IPS DF 19.7 (cell line): ENCODE measurements at regions not wholly inside any gene's neighbourhood (a gene's known extent, or its start where the extent isn't known, plus 50 kb on each side); places are given as distances from the start of the nearest gene placed in this dataset.

Experiments used
- DNase-seq: peaks from one replicate; pipeline ENCODE4 v3.0.0-alpha.2; 2013; ENCODE audit warnings: low read depth, low spot score

GRCh38 chr12:90042920-90043641, 334.4 kb upstream of the ATP2B1 start:
- DNase-seq: no peak

GRCh38 chr12:90038289-90038688, 329.7 kb upstream of the ATP2B1 start:
- no peak for DNase-seq

GRCh38 chr12:90037740-90038139, 329.1 kb upstream of the ATP2B1 start:
- DNase-seq: no peak

- no peak for DNase-seq
Measured at GRCh38 chr12:90036637-90037036, 328.0 kb upstream of the ATP2B1 start.

- DNase-seq: no peak
Measured at GRCh38 chr12:90030726-90031125, 322.1 kb upstream of the ATP2B1 start.

GRCh38 chr12:90029317-90029716, 320.7 kb upstream of the ATP2B1 start:
- no peak for DNase-seq

- DNase-seq: no peak
Measured at GRCh38 chr12:90028635-90029051, 320.0 kb upstream of the ATP2B1 start.

- no peak for DNase-seq
Measured at GRCh38 chr12:90027889-90028634, 319.4 kb upstream of the ATP2B1 start.

GRCh38 chr12:90027041-90027440, 318.4 kb upstream of the ATP2B1 start:
- DNase-seq: no peak

- no peak for DNase-seq
Measured at GRCh38 chr12:90026516-90026915, 317.9 kb upstream of the ATP2B1 start.

- DNase-seq: no peak
Measured at GRCh38 chr12:90024262-90024661, 315.6 kb upstream of the ATP2B1 start.

- no peak for DNase-seq
Measured at GRCh38 chr12:90023207-90023900, 314.7 kb upstream of the ATP2B1 start.

- no peak for DNase-seq
Measured at GRCh38 chr12:90021795-90022440, 313.3 kb upstream of the ATP2B1 start.

- no peak for DNase-seq
Measured at GRCh38 chr12:90020881-90021280, 312.2 kb upstream of the ATP2B1 start.

- DNase-seq: no peak
Measured at GRCh38 chr12:90020436-90020835, 311.8 kb upstream of the ATP2B1 start.

GRCh38 chr12:90020014-90020413, 311.4 kb upstream of the ATP2B1 start:
- DNase-seq: no peak

- DNase-seq: no peak
Measured at GRCh38 chr12:90017316-90017715, 308.7 kb upstream of the ATP2B1 start.

- no peak for DNase-seq
Measured at GRCh38 chr12:90015228-90015627, 306.6 kb upstream of the ATP2B1 start.

- no peak for DNase-seq
Measured at GRCh38 chr12:90013409-90013808, 304.8 kb upstream of the ATP2B1 start.

- DNase-seq: no peak
Measured at GRCh38 chr12:90010089-90010488, 301.5 kb upstream of the ATP2B1 start.

- DNase-seq: no peak
Measured at GRCh38 chr12:90008277-90008676, 299.6 kb upstream of the ATP2B1 start.
